ENCODE measurements at regions not wholly inside any gene's neighbourhood (a gene's known extent, or its start where the extent isn't known, plus 50 kb on each side); places are given as distances from the start of the nearest gene placed in this dataset.

DNA sequence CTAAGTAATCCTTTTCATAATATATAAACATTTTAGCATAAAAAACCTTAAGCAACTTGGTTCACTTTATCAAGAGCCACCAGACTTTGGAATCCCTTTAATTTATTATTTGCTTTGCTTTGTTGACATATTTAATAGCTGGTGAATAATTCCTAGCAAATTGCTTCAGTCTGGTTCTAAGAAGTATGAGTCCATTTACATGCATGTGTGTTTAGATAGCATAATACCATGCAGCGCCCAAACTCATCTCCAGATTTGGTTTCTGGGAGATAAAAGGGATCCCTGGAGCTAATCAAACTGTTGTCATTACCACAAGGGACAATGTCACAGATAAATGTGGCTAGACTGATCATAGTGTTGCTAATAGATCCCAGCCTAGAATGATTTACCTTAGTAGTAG, 111.8 kb downstream of the TMEM144 start (continued):
- TF ChIP-seq, protein P1, sequence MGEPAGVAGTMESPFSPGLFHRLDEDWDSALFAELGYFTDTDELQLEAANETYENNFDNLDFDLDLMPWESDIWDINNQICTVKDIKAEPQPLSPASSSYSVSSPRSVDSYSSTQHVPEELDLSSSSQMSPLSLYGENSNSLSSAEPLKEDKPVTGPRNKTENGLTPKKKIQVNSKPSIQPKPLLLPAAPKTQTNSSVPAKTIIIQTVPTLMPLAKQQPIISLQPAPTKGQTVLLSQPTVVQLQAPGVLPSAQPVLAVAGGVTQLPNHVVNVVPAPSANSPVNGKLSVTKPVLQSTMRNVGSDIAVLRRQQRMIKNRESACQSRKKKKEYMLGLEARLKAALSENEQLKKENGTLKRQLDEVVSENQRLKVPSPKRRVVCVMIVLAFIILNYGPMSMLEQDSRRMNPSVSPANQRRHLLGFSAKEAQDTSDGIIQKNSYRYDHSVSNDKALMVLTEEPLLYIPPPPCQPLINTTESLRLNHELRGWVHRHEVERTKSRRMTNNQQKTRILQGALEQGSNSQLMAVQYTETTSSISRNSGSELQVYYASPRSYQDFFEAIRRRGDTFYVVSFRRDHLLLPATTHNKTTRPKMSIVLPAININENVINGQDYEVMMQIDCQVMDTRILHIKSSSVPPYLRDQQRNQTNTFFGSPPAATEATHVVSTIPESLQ (CRISPR knock-in tag; IDR thresholded peaks at IDR 0.05) = no peak

- 5% methylated on average over 5 of the region's 5 CpGs for WGBS (ENCODE audit: insufficient coverage, low coverage, missing lambda C conversion rate)
- TF ChIP-seq HNRNPK (IDR thresholded peaks at IDR 0.05; ENCODE audit: low read depth, low read length, poor library complexity, severe bottlenecking) (no peak), MAZ (CRISPR knock-in tag; conservative IDR thresholded peaks at IDR 0.05 in 1 of 2, IDR thresholded peaks at IDR 0.05 in 1 of 2) (0 out of 4 replicates have a peak, but pooled peaks of 1 of the 2 experiments have one; percentile 24)
- ATAC-seq = peak; percentile 99
- Histone ChIP-seq H3K4me3 (no peak overlapping the region), H3K27me3 (ENCODE audit: control insufficient read depth in 2 of 2, insufficient read depth in 2 of 2, low read length in 2 of 2) (no peaks in the 10 kb centered on the region), H3K4me1 (replicated peaks in 1 of 2; ENCODE audit: control insufficient read depth in 2 of 2, insufficient read depth in 2 of 2, low read length in 2 of 2) (no peaks in the 10 kb centered on the region), H3K9me1 (ENCODE audit: control insufficient read depth, insufficient read depth, low read length) (no peaks in the 10 kb centered on the region), H4K20me1 (replicated peaks; ENCODE audit: control insufficient read depth, insufficient read depth, low read length) (no peaks in the 10 kb centered on the region), H3K36me3 (ENCODE audit: control insufficient read depth, insufficient read depth, low read length) (no peaks in the 10 kb centered on the region), H3K79me2 (ENCODE audit: control insufficient read depth, insufficient read depth, low read length) (no peaks in the 10 kb centered on the region), H3K4me2 (ENCODE audit: insufficient read depth, low read length) (no peak overlapping the region), H2AFZ (ENCODE audit: low read depth, low read length) (peak overlapping the region; percentile 63), H3K27ac (ENCODE audit: extremely low read depth, low read depth, low read length) (no peak overlapping the region), H3K9ac (ENCODE audit: insufficient read depth in 1 of 2, low read depth in 2 of 2, low read length in 2 of 2) (no peak overlapping the region), H3K9me3 (replicated peaks; ENCODE audit: control insufficient read depth, insufficient read depth, low read depth, low read length) (no peaks in the 10 kb centered on the region)
- BruUV-seq (replicated peaks) = no TSS peak
- peak in 2 of 4 experiments; percentile 21 to 71 for DNase-seq (ENCODE audit: extremely low read depth in 1 of 4, low spot score in 3 of 4)
- ChIA-PET POLR2A (interaction anchor here (0.9 kb wide), 1 partner anchor 9 kb away, joined by 4 read pairs; no protein-coding TSS in a partner anchor), CTCF (ENCODE audit: low intra/inter-chr PET ratio) (no interaction called here)
- FAIRE-seq = peak; percentile 83
- intact Hi-C loops (cut with micrococcal nuclease) = no loop called here
- in situ Hi-C loops (cut with MboI) = no loop called here
Measured at GRCh38 chr4:158327525-158327924, 117.2 kb downstream of the TMEM144 start.
